MM.1S (cell line): ENCODE measurements at regions not wholly inside any gene's neighbourhood (a gene's known extent, or its start where the extent isn't known, plus 50 kb on each side); places are given as distances from the start of the nearest gene placed in this dataset.

Experiments used
- DNase-seq: peaks from one replicate; pipeline ENCODE4 v3.0.0-alpha.2; 2015
- H2AFZ ChIP-seq: fragments of 300-600 bp; sonication (generic); 2 replicates; pipeline ENCODE4 v1.6.0; 2016; ENCODE audit warnings: antibody characterized with exemption, low read length
- H3F3A ChIP-seq: fragments of 300-600 bp; sonication (generic); 2 replicates; pipeline ENCODE4 v1.6.1; 2016; ENCODE audit warnings: mild to moderate bottlenecking, antibody characterized with exemption, low read length, moderate library complexity, mixed read lengths; ENCODE audit not compliant: insufficient read depth
- H3K27ac ChIP-seq: fragments of 300-600 bp; sonication (generic); 2 replicates; pipeline ENCODE4 v1.5.1; 2016; ENCODE audit warnings: mild to moderate bottlenecking, low read length
- H3K27me3 ChIP-seq: fragments of 300-600 bp; sonication (generic); replicated peaks from 2 replicates; pipeline ENCODE4 v1.6.0; 2016; ENCODE audit warnings: low read length; ENCODE audit not compliant: insufficient read depth
- H3K36me3 ChIP-seq: fragments of 300-600 bp; sonication (generic); replicated peaks from 2 replicates; pipeline ENCODE4 v1.6.1; 2016; ENCODE audit warnings: mild to moderate bottlenecking, low read length, mixed read lengths; ENCODE audit not compliant: insufficient read depth
- H3K4me1 ChIP-seq: fragments of 300-600 bp; sonication (generic); 2 replicates; pipeline ENCODE4 v1.6.1; 2016; ENCODE audit warnings: low read length, mixed read lengths
- H3K4me2 ChIP-seq: fragments of 300-600 bp; sonication (generic); 2 replicates; pipeline ENCODE4 v1.6.0; 2016; ENCODE audit warnings: low read depth, low read length
- H3K4me3 ChIP-seq: fragments of 300-600 bp; sonication (generic); 2 replicates; pipeline ENCODE4 v1.5.1; 2016; ENCODE audit warnings: low read length, mixed read lengths
- H3K79me2 ChIP-seq: fragments of 300-600 bp; sonication (generic); 2 replicates; pipeline ENCODE4 v1.6.1; 2016; ENCODE audit warnings: mixed run types, low read length, mixed read lengths
- H3K9ac ChIP-seq: fragments of 300-600 bp; sonication (generic); 2 replicates; pipeline ENCODE4 v1.6.1; 2016; ENCODE audit warnings: low read length, mixed read lengths
- H3K9me2 ChIP-seq: fragments of 300-600 bp; sonication (generic); replicated peaks from 2 replicates; pipeline ENCODE4 v1.6.1; 2016; ENCODE audit warnings: mild to moderate bottlenecking, low read length, mixed read lengths; ENCODE audit not compliant: insufficient read depth
- H3K9me3 ChIP-seq: fragments of 300-600 bp; sonication (generic); replicated peaks from 2 replicates; pipeline ENCODE4 v1.6.1; 2016; ENCODE audit warnings: mild to moderate bottlenecking, low read length, mixed read lengths; ENCODE audit not compliant: insufficient read depth
- H4K20me1 ChIP-seq: fragments of 300-600 bp; sonication (generic); 2 replicates; pipeline ENCODE4 v1.6.1; 2016; ENCODE audit warnings: mild to moderate bottlenecking, low read length, moderate library complexity, mixed read lengths; ENCODE audit not compliant: insufficient read depth
- CTCF ChIP-seq: fragments of 300-600 bp; sonication (generic); IDR thresholded peaks from 2 replicates; pipeline ENCODE4 v1.5.1; 2016; ENCODE audit warnings: antibody characterized with exemption, low read length, mixed read lengths
- EZH2 ChIP-seq: fragments of 300-600 bp; sonication (generic); optimal IDR thresholded peaks from 2 replicates; pipeline ENCODE3; 2017; ENCODE audit warnings: low read depth, mild to moderate bottlenecking, antibody characterized with exemption, low read length, mixed read lengths
- EZH2phosphoT487 ChIP-seq: fragments of 300-600 bp; sonication (generic); IDR thresholded peaks from 2 replicates; pipeline ENCODE4 v1.6.1; 2018; ENCODE audit warnings: antibody characterized with exemption, low read length

DNA sequence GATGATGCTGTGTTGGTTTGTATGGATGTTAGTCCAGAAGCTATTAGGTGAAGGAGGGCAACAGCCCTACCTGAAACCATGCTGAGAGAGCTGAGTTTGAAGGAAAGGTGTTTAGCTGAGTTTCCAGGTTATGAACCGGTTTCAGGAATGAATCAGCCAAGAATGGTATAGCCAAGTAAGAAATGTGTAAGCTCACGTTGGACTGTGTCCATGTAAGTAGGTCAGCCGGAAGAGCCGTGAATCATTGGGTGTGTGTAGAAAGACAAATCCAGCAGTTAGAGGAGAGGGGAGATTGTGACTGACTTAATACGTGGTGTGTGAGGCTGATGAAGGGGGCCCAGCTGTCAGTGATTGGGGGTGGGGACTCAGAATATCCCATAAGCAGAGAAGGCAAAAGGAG is 77.2 kb upstream of the SPIN4 start:
- H3K27me3 ChIP-seq, result no peaks in the 10 kb centered on the region
- no peak overlapping the region for H2AFZ ChIP-seq
- H3F3A ChIP-seq, result no peaks in the 10 kb centered on the region
- no peak overlapping the region for H3K27ac ChIP-seq
- TF ChIP-seq EZH2 (no peak), EZH2phosphoT487 (no peak), CTCF (no peak)
- no peaks in the 10 kb centered on the region for H3K4me1 ChIP-seq
- H3K4me3 ChIP-seq, result no peak overlapping the region
- H3K36me3 ChIP-seq, result no peaks in the 10 kb centered on the region; the same call in 1 of the 2 replicates
- no peak overlapping the region for H3K9ac ChIP-seq
- no peak for DNase-seq
- no peaks in the 10 kb centered on the region for H4K20me1 ChIP-seq
- H3K79me2 ChIP-seq, result no peaks in the 10 kb centered on the region
- H3K4me2 ChIP-seq, result no peak overlapping the region
- H3K9me3 ChIP-seq, result no peaks in the 10 kb centered on the region
- H3K9me2 ChIP-seq, result no peaks in the 10 kb centered on the region

- Histone ChIP-seq H3K79me2 (no peaks in the 10 kb centered on the region), H3K9me2 (no peaks in the 10 kb centered on the region), H3K27ac (no peak overlapping the region), H3F3A (no peaks in the 10 kb centered on the region), H3K4me1 (no peaks in the 10 kb centered on the region), H2AFZ (no peak overlapping the region), H3K9ac (no peak overlapping the region), H3K4me3 (no peak overlapping the region), H4K20me1 (no peaks in the 10 kb centered on the region), H3K9me3 (no peaks in the 10 kb centered on the region), H3K27me3 (no peaks in the 10 kb centered on the region), H3K36me3 (no peaks in the 10 kb centered on the region; the same call in 1 of the 2 replicates), H3K4me2 (no peak overlapping the region)
- DNase-seq, result no peak
- TF ChIP-seq CTCF, result no peak
- no peak for TF ChIP-seq EZH2
- TF ChIP-seq EZH2phosphoT487, result no peak
Observed at GRCh38 chrX:63426519-63426918, 75.4 kb upstream of the SPIN4 start.

DNA sequence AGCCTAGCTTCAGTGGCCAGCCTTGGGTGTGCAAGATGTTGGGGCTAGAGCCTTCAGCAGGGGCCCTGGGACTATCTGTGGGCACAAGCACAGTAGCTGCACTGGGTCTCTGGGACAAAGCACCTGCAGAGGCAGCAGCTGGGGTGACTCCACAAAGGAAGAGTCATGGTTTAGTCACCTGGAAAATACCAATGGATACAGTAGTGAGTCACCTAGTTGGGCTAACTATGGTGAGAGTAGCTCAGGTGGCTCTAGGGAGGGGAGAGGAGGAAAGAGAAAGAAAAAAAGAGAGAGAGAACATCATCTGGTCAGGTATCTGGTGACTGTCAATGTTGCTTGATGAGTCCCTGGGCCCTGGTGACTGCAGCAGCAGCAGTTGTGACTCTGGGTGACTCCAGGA is 72.9 kb upstream of the SPIN4 start:
- DNase-seq, result no peak
- H3K27ac ChIP-seq, result no peak overlapping the region
- H3K4me1 ChIP-seq, result no peaks in the 10 kb centered on the region
- H3K9me3 ChIP-seq, result no peaks in the 10 kb centered on the region
- no peak overlapping the region for H3K4me2 ChIP-seq
- no peaks in the 10 kb centered on the region for H3F3A ChIP-seq
- H3K9ac ChIP-seq, result no peak overlapping the region
- H3K79me2 ChIP-seq, result no peaks in the 10 kb centered on the region
- H3K9me2 ChIP-seq, result no peaks in the 10 kb centered on the region
- H3K36me3 ChIP-seq, result no peaks in the 10 kb centered on the region; the same call in 1 of the 2 replicates
- H4K20me1 ChIP-seq, result no peaks in the 10 kb centered on the region
- H2AFZ ChIP-seq, result no peak overlapping the region
- no peak for TF ChIP-seq CTCF
- TF ChIP-seq EZH2, result no peak
- no peak for TF ChIP-seq EZH2phosphoT487
- no peaks in the 10 kb centered on the region for H3K27me3 ChIP-seq
- H3K4me3 ChIP-seq, result no peak overlapping the region
